Stomach (tissue), 8 donors: ENCODE measurements at regions not wholly inside any gene's neighbourhood (a gene's known extent, or its start where the extent isn't known, plus 50 kb on each side); places are given as distances from the start of the nearest gene placed in this dataset.

ENCODE experiments used
- DNase-seq, 2 donors: peaks; one replicate each; pipeline versions ENCODE4 v3.0.0 to v3.0.0-alpha.2; 2013 to 2019
- H3K27ac ChIP-seq, 5 donors: fragments of 200-600 bp in 4 of 5; sonication (generic) in 4 of 5; one replicate each; pipeline ENCODE4 v1.5.1; 2013 to 2019; ENCODE audit warnings: mild to moderate bottlenecking in 1 of 5, moderate library complexity in 1 of 5
- H3K27me3 ChIP-seq, 3 donors: fragments of 200-600 bp; sonication (generic); one replicate each; pipeline ENCODE4 v1.5.1; 2017 to 2019; ENCODE audit warnings: mixed run types in 1 of 3
- H3K36me3 ChIP-seq, 4 donors: fragments of 200-600 bp; sonication (generic); 1 replicate in 3 of 4; 2 replicates in 1 of 4; pipeline ENCODE4 v1.5.1; 2016 to 2019
- H3K4me1 ChIP-seq, 4 donors: fragments of 200-600 bp; sonication (generic); one replicate each; pipeline ENCODE4 v1.5.1; 2016 to 2019
- H3K4me3 ChIP-seq, 4 donors: fragments of 200-600 bp; sonication (generic) in 3 of 4; one replicate each; pipeline ENCODE4 v1.5.1; 2016 to 2019; ENCODE audit warnings: mild to moderate bottlenecking in 1 of 4
- H3K9me3 ChIP-seq, 4 donors: fragments of 200-600 bp; sonication (generic); one replicate each; pipeline ENCODE4 v1.5.1; 2016 to 2019
- EP300 ChIP-seq: sonication (generic); formaldehyde crosslinking; IDR thresholded peaks from one replicate; pipeline ENCODE4 v1.6.1; 2017; ENCODE audit warnings: antibody characterized with exemption
- POLR2A ChIP-seq, 4 donors: fragments of 450-650 bp; IDR thresholded peaks; one replicate each; pipeline ENCODE4 v1.6.1; 2016; ENCODE audit warnings: antibody characterized with exemption in 4 of 4, control low read depth in 2 of 4, mild to moderate bottlenecking in 1 of 4, moderate library complexity in 1 of 4
- POLR2AphosphoS5 ChIP-seq, 3 donors: sonication (generic); formaldehyde crosslinking; IDR thresholded peaks; one replicate each; pipeline ENCODE4 v1.6.1; 2016; ENCODE audit warnings: antibody characterized with exemption in 3 of 3
- WGBS, 5 donors: extraction: QIAGEN DNeasy Blood & Tissue Kit in 3 of 5; methylation state at CpG; one replicate each; pipeline versions ENCODE4 v1.1.5 to v1.1.7; 2013 to 2018; 5-methylcytosine and 5-hydroxymethylcytosine counted together
- intact Hi-C: fragments of 100-400 bp; cut with DNase I; formaldehyde crosslinking; loops from one replicate; pipeline ENCODE4 v1.15.1; 2023; ENCODE audit warnings: low total_unique reads
- TF ChIP-seq, protein P1 (sequence below), 7 experiments: fragments of 450-650 bp in 4 of 7; fragments of 200-600 bp in 3 of 7; sonication (generic) in 3 of 7; IDR thresholded peaks; one replicate each; pipeline ENCODE4 v1.5.1; 2016 to 2019; ENCODE audit warnings: antibody characterized with exemption in 7 of 7, control low read depth in 2 of 7, mild to moderate bottlenecking in 1 of 7
- donor health status: healthy with polysubstance abuse.
- donor health status: Bipolar disorder and iron deficiency.
- donor health status: healthy.

DNA sequence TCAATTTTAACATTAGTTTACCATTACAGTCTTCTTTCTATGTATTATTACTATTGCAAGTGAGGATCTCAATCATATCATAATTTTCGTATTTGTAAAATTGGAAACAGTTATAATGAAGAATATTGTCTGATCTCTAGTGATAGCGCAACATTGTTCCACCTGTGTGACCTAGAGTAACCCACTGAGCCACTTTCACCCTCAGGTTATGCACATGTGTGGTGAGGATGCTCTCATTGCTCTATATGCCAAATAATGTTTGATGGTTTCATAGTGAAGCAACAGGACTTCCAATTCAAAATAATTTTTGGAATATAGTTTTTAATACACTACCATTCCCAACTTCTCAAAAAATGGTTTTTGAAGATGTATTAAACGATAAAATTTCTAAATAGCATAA lies 603.1 kb upstream of the MAN1A1 start:
- peaks cover 0 to 9% (median 0%) of the 10 kb centered on the region in 4 donors for H3K9me3 ChIP-seq
- no peak overlapping the region for H3K4me3 ChIP-seq
- no peak for DNase-seq
- TF ChIP-seq, protein P1, sequence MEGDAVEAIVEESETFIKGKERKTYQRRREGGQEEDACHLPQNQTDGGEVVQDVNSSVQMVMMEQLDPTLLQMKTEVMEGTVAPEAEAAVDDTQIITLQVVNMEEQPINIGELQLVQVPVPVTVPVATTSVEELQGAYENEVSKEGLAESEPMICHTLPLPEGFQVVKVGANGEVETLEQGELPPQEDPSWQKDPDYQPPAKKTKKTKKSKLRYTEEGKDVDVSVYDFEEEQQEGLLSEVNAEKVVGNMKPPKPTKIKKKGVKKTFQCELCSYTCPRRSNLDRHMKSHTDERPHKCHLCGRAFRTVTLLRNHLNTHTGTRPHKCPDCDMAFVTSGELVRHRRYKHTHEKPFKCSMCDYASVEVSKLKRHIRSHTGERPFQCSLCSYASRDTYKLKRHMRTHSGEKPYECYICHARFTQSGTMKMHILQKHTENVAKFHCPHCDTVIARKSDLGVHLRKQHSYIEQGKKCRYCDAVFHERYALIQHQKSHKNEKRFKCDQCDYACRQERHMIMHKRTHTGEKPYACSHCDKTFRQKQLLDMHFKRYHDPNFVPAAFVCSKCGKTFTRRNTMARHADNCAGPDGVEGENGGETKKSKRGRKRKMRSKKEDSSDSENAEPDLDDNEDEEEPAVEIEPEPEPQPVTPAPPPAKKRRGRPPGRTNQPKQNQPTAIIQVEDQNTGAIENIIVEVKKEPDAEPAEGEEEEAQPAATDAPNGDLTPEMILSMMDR (IDR thresholded peaks at IDR 0.05), result no peak
- TF ChIP-seq EP300, result no peak
- no peak for TF ChIP-seq POLR2AphosphoS5 (IDR thresholded peaks at IDR 0.05)
- TF ChIP-seq POLR2A (IDR thresholded peaks at IDR 0.05), result no peak
- no peak overlapping the region for H3K27ac ChIP-seq
- no peaks in the 10 kb centered on the region for H3K27me3 ChIP-seq
- no peaks in the 10 kb centered on the region for H3K36me3 ChIP-seq
- intact Hi-C loops, result no loop called here
- 81 to 84% (median 82%) methylated on average over 3 of the region's 3 CpGs for WGBS, 5 donors
- H3K4me1 ChIP-seq, result no peaks in the 10 kb centered on the region

DNA sequence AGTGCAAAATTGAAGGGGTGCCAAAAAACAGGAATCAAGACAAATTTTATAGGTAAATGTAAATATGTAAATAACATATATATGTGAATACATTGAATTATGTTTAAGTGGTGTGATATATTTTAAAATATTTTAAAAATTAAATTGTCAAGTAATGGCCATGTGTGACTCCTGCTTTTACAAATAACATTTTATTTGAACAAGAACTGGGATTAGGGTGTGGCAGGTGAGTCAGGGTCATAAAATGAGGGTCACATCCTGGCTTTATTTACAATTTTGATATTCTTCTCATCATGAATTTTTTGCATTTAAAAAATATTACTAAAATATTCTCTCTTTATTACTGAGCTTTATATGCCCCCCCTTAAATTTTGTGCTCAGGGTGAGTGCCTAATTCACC lies 601.1 kb upstream of the MAN1A1 start:
- H3K4me3 ChIP-seq, result no peak overlapping the region
- H3K9me3 ChIP-seq, result peaks cover 0 to 9% (median 0%) of the 10 kb centered on the region in 4 donors
- no peaks in the 10 kb centered on the region for H3K27me3 ChIP-seq
- intact Hi-C loops, result no loop called here
- no peaks in the 10 kb centered on the region for H3K36me3 ChIP-seq
- H3K27ac ChIP-seq, result no peak overlapping the region
- no peak for TF ChIP-seq POLR2A (IDR thresholded peaks at IDR 0.05)
- TF ChIP-seq, protein P1 (IDR thresholded peaks at IDR 0.05), result no peak
- TF ChIP-seq POLR2AphosphoS5 (IDR thresholded peaks at IDR 0.05), result no peak
- TF ChIP-seq EP300, result no peak
- DNase-seq, result no peak
- no peaks in the 10 kb centered on the region for H3K4me1 ChIP-seq

DNA sequence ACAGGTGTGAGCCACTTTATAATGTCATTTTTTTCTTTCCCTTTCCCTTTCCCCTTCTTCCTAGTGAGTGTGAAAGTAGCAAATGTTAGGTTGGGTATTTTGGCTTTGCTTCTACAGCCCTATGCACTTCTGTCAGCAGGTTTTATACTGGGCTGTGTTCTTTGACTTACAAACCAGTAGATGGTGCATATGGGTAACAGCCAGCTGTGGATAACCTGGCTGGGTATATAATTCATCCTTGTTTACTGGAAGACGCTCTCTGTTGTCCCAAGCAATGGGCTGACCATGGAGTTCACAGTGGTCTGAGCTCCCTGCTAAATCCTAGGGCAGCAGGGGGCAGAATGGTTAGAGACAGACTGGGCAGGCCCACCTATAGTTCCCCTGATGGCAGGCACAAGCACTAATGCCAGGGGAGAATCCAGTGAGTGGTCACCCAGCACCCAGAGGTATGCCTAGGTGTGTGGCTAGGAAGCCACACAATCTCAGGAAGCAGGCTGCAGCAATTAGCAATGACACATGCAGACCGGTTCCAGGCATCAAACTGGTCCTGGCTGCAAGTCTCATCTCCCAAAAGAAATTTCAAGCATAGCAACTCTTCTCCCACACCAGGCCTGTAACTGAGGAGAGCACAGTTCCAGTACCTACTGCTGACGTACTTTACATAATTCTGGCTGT lies 592.7 kb upstream of the MAN1A1 start:
- DNase-seq, result no peak
- H3K4me3 ChIP-seq, result no peak overlapping the region
- H3K27ac ChIP-seq, result no peak overlapping the region
- TF ChIP-seq POLR2AphosphoS5 (IDR thresholded peaks at IDR 0.05) (no peak), POLR2A (IDR thresholded peaks at IDR 0.05) (no peak), EP300 (no peak)
- TF ChIP-seq, protein P1 (IDR thresholded peaks at IDR 0.05), result no peak
- no peaks in the 10 kb centered on the region for H3K27me3 ChIP-seq
- intact Hi-C loops, result no loop called here
- no peaks in the 10 kb centered on the region for H3K4me1 ChIP-seq
- no peaks in the 10 kb centered on the region for H3K36me3 ChIP-seq
- 81 to 92% (median 86%) methylated on average over 3 of the region's 3 CpGs for WGBS, 5 donors
- H3K9me3 ChIP-seq, result peaks cover 0 to 6% (median 3%) of the 10 kb centered on the region in 4 donors

DNA sequence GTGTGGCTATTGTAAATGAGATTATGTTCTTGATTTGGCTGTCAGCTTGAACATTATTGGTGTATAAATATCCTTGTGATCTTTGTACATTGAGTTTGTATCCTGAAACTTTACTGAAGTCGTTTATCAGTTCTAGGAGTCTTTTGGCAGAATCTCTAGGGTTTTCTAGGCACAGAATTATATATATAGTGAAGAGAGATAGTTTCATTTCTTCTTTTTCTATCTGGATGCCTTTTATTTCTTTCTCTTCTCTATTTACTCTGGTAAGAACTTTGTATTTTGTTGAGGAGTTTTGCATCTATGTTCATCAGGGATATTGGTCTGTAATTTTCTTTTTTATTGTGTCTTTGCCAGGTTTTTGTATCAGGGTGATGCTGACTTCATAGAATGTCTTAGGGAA lies 589.2 kb upstream of the MAN1A1 start:
- H3K4me1 ChIP-seq, result no peaks in the 10 kb centered on the region
- TF ChIP-seq EP300 (no peak), POLR2AphosphoS5 (IDR thresholded peaks at IDR 0.05) (no peak), POLR2A (IDR thresholded peaks at IDR 0.05) (no peak)
- TF ChIP-seq, protein P1 (IDR thresholded peaks at IDR 0.05), result no peak
- no peaks in the 10 kb centered on the region for H3K27me3 ChIP-seq
- H3K9me3 ChIP-seq, result peaks cover 0 to 6% (median 3%) of the 10 kb centered on the region in 4 donors
- WGBS, 5 donors, result 31 to 53% (median 40%) methylated on average over 1 of the region's 1 CpG
- H3K4me3 ChIP-seq, result no peak overlapping the region
- DNase-seq, result no peak
- intact Hi-C loops, result no loop called here
- H3K36me3 ChIP-seq, result no peaks in the 10 kb centered on the region
- H3K27ac ChIP-seq, result no peak overlapping the region
